ENCODE measurements at regions not wholly inside any gene's neighbourhood (a gene's known extent, or its start where the extent isn't known, plus 50 kb on each side); places are given as distances from the start of the nearest gene placed in this dataset.

- DNase-seq (no peak), ATAC-seq (no peak)
- Histone ChIP-seq H3K9me3 (no peaks in the 10 kb centered on the region), H3K27ac (no peak overlapping the region), H3K4me1 (no peaks in the 10 kb centered on the region), H3K36me3 (no peaks in the 10 kb centered on the region), H3K27me3 (no peaks in the 10 kb centered on the region), H3K4me3 (no peak overlapping the region)
- intact Hi-C loops (cut with DNase I), result no loop called here
- TF ChIP-seq, protein P1, sequence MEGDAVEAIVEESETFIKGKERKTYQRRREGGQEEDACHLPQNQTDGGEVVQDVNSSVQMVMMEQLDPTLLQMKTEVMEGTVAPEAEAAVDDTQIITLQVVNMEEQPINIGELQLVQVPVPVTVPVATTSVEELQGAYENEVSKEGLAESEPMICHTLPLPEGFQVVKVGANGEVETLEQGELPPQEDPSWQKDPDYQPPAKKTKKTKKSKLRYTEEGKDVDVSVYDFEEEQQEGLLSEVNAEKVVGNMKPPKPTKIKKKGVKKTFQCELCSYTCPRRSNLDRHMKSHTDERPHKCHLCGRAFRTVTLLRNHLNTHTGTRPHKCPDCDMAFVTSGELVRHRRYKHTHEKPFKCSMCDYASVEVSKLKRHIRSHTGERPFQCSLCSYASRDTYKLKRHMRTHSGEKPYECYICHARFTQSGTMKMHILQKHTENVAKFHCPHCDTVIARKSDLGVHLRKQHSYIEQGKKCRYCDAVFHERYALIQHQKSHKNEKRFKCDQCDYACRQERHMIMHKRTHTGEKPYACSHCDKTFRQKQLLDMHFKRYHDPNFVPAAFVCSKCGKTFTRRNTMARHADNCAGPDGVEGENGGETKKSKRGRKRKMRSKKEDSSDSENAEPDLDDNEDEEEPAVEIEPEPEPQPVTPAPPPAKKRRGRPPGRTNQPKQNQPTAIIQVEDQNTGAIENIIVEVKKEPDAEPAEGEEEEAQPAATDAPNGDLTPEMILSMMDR (IDR thresholded peaks at IDR 0.05), result no peak
These were observed 89.2 kb upstream of the CTTNBP2 start for GRCh38 chr7:117962366-117962994.

DNA sequence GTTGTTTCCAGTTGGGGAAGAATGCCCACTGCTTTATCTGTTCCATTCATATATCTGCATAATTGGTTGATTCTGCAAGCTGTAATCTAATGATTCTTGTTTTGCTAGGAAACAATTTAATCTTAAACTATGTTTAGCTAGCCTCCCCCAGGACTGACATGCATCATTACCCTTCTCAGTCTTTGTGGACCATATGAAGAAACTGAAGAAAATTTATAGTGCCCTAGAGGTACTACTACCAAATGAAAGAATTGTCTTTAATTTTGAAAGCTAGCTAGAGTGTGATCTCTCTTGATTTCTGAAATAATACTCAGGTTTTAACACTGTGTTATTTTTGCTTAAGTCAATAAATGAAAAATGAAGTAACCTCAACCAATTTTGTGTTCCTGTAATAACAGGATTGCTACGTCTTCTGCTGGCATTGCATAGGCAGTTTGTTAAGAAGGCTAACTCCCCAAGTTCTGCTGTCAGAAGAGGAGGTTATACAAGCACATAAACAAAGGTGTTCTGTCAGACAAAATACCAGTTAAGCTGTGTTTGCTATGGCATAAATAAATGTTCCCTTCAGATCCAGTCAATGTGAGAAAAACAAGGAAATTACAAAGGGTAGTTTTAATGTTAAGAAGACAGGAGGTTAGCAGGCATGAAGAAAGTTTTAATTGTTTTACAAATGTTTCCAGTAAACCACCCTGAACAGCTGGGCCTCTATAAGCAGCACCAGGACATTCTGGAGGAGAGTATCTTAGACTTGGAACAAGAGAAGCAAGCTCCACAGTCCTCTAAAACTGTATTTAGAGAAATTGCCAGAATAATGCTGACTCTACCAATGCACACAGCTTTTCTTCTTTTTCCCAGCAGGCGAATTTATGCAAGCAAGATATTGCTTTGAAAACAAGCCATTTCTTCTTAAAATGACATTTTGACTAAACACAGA, 90.3 kb upstream of the CTTNBP2 start:
- Histone ChIP-seq H3K27me3 (no peaks in the 10 kb centered on the region), H3K4me3 (no peak overlapping the region), H3K4me1 (no peaks in the 10 kb centered on the region), H3K36me3 (no peaks in the 10 kb centered on the region), H3K27ac (no peak overlapping the region), H3K9me3 (no peaks in the 10 kb centered on the region)
- DNase-seq, result peak in 2 of 4 donors; percentile 56 to 64
- ATAC-seq, result peak; percentile 33
- intact Hi-C loops (cut with DNase I), result no loop called here
- TF ChIP-seq, protein P1 (IDR thresholded peaks at IDR 0.05), result no peak

DNA sequence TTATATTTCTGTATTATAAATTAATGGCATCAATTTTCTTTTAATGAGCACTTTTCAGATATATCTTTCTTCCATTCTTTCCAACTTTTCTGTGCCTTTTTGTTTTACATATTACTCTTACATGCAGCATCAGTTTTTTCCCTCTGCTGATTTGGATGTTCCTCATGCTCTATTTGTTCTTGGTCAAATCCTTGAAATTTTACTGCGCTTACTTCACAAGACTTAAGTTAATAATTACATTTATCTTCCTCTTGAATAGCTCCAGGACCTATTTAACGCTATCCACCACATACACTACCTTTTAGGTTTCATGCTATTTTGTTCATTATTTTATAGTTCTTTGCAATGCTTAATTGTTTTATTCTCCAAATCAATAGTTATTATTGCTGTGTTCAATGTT, 97.6 kb upstream of the CTTNBP2 start:
- H3K4me3 ChIP-seq, result no peak overlapping the region
- DNase-seq (no peak), ATAC-seq (no peak)
- no peaks in the 10 kb centered on the region for H3K36me3 ChIP-seq
- no peaks in the 10 kb centered on the region for H3K4me1 ChIP-seq
- intact Hi-C loops (cut with DNase I), result no loop called here
- no peaks in the 10 kb centered on the region for H3K27me3 ChIP-seq
- TF ChIP-seq, protein P1 (IDR thresholded peaks at IDR 0.05), result no peak
- H3K27ac ChIP-seq, result no peak overlapping the region
- H3K9me3 ChIP-seq, result no peaks in the 10 kb centered on the region

DNA sequence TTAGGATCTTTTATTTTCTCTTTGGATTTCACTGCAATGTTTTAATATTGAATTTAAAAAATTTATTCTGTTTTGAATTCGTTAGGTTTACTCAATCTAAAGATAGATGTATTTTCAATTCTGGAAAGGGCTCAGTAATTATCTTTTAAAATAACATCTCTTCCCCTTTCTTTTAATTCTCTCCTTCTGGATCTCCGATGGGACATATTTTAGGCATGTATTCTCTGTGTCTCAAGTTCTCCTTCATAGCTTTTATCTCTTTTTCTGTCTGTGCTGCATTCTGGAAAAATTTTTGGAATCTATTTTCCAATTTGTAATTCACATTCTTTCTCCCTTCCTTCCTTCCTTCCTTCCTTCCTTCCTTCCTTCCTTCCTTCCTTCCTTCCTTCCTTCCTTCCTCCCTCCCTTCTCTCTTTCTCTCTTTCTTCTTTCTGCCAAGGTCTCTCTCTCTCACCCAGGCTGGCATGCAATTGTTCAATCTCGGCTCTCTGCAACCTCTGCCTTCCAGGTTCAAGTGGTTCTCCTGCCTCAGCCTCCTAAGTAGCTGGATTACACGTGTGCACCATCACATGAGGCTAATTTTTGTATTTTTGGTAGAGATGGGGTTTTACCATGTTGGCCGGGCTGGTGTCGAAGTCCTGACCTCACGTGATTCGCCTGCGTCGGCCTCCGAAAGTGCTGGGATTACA, 98.5 kb upstream of the CTTNBP2 start:
- Histone ChIP-seq H3K4me1 (peaks cover 0 to 3% of the 10 kb centered on the region in 2 donors), H3K9me3 (no peaks in the 10 kb centered on the region), H3K27ac (no peak overlapping the region), H3K27me3 (no peaks in the 10 kb centered on the region), H3K4me3 (no peak overlapping the region), H3K36me3 (no peaks in the 10 kb centered on the region)
- intact Hi-C loops (cut with DNase I), result no loop called here
- TF ChIP-seq, protein P1 (IDR thresholded peaks at IDR 0.05), result no peak
- ATAC-seq, result no peak
- DNase-seq, result no peak

GRCh38 chr7:117972606-117973005, 99.4 kb upstream of the CTTNBP2 start:
- intact Hi-C loops (cut with DNase I), result no loop called here
- TF ChIP-seq, protein P1 (IDR thresholded peaks at IDR 0.05), result no peak
- Histone ChIP-seq H3K27ac (no peak overlapping the region), H3K4me1 (peaks cover 0 to 3% of the 10 kb centered on the region in 2 donors), H3K36me3 (no peaks in the 10 kb centered on the region), H3K27me3 (no peaks in the 10 kb centered on the region), H3K4me3 (no peak overlapping the region), H3K9me3 (no peaks in the 10 kb centered on the region)
- ATAC-seq (no peak), DNase-seq (no peak)
